ENCODE measurements at regions not wholly inside any gene's neighbourhood (a gene's known extent, or its start where the extent isn't known, plus 50 kb on each side); places are given as distances from the start of the nearest gene placed in this dataset.
"Not testable (repeated sequence)": the region's sequence is repeated elsewhere in the genome, so short reads cannot be mapped to it uniquely, and the experiment has no call there.

- peaks cover 58% of the 10 kb centered on the region for H3K4me1 Mint-ChIP-seq (ENCODE audit: low read depth)
- intact Hi-C loops (cut with micrococcal nuclease): loop anchor here (10.0 kb wide), 1 partner anchor 162 kb away; no protein-coding TSS in a partner anchor
- H3K9me3 Mint-ChIP-seq: no peaks in the 10 kb centered on the region
- peaks cover 89% of the 10 kb centered on the region for H3K36me3 Mint-ChIP-seq (ENCODE audit: low read depth)
- no peak overlapping the region for H3K4me3 Mint-ChIP-seq
- H3K27ac Mint-ChIP-seq: peak overlapping the region; percentile 74
- H3K27me3 Mint-ChIP-seq: no peaks in the 10 kb centered on the region
Measured at GRCh38 chr17:64772845-64773299, 110.8 kb upstream of the SMURF2 start.

GRCh38 chr17:64771980-64772844 is 110.1 kb upstream of the SMURF2 start:
- intact Hi-C loops (cut with micrococcal nuclease): loop anchor here (10.0 kb wide), 1 partner anchor 163 kb away; no protein-coding TSS in a partner anchor
- H3K27ac Mint-ChIP-seq: peak overlapping the region; percentile 74
- H3K4me1 Mint-ChIP-seq (ENCODE audit: low read depth): peaks cover 58% of the 10 kb centered on the region
- no peaks in the 10 kb centered on the region for H3K27me3 Mint-ChIP-seq
- H3K4me3 Mint-ChIP-seq: no peak overlapping the region
- no peaks in the 10 kb centered on the region for H3K9me3 Mint-ChIP-seq
- H3K36me3 Mint-ChIP-seq (ENCODE audit: low read depth): peaks cover 89% of the 10 kb centered on the region

- H3K27ac Mint-ChIP-seq: peak overlapping the region; percentile 33
- H3K27me3 Mint-ChIP-seq: no peaks in the 10 kb centered on the region
- H3K4me1 Mint-ChIP-seq (ENCODE audit: low read depth): peaks cover 47% of the 10 kb centered on the region
- intact Hi-C loops (cut with micrococcal nuclease): loop anchor here (10.0 kb wide), 1 partner anchor 165 kb away; no protein-coding TSS in a partner anchor
- H3K4me3 Mint-ChIP-seq: no peak overlapping the region
- H3K36me3 Mint-ChIP-seq (ENCODE audit: low read depth): peaks cover 90% of the 10 kb centered on the region
- H3K9me3 Mint-ChIP-seq: no peaks in the 10 kb centered on the region
Measured at GRCh38 chr17:64769712-64770111, 107.6 kb upstream of the SMURF2 start.

DNA sequence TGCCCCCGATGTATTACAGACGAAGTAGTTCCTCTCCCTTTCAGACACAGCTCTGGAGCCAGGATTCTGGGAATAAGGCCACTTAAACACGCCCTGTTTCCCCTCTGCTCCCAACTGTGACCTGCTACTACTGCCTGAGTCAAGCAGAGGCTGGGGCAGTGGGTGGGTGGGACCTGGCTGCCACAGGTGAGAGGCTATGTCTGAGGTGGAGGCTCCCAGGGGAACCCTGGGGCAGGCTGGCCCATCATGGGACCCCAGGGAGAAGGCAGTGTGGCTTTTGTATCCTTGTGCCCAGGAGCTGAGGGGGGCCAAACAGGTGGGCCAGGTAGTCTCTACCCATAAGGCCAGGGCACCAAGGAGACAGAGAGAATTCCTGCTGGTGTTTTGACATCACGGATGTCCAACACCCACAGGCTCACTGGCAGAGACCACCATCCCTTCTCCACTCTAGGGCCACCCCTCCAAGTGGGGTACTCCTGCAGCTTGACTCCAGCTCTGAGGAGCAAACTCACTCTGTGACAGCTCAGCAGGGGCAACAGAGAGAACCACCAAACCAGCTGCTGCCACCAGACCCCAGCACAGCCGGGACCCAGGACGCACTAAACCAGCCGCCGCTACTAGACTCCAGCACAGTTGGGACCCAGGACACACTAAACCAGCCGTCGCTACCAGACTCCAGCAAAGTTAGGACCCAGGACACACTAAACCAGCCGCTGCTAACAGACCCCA is 105.3 kb upstream of the SMURF2 start:
- Mint-ChIP-seq H3K36me3 (ENCODE audit: low read depth) (peaks cover 93% of the 10 kb centered on the region), H3K4me1 (ENCODE audit: low read depth) (peaks cover 31% of the 10 kb centered on the region)

DNA sequence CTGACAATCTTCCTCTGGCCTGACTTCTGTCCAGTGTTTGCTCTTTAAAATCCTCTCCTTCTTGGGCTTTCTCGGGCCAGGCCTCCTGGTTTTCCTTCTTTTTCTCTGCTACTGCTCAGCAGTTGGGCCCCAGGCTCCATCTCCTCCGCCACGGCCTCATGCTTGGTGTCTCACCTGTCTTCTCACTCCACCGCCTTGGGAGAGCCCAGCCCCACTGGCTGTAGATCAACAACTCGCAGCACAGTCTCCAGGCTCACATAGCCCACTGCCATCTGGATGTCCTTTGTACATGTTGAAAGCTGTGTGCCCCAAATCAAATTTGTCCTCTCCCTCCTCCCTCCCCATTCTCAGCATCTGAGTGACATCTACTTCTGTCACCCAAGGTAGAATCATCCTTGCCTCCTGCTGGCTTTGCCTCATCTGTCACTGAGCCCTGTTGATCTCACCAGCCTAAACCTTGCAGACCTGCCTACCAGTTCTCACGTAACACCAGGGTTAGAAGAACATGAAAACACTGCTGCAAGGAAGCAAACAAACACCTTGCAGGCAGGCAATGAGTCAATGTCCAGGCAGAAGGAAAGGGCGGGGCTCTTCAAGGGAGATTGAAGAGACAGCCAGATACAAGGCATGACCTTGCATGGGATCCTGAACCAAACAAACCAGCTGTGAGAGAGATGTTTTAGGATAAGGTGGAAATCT is 103.2 kb upstream of the SMURF2 start:
- Mint-ChIP-seq H3K4me3 (no peak overlapping the region), H3K9me3 (no peaks in the 10 kb centered on the region), H3K27ac (peak overlapping the region; percentile 31)

More for the DNA sequence above, 105.3 kb upstream of the SMURF2 start:
- Mint-ChIP-seq H3K27ac (no peak overlapping the region), H3K27me3 (no peaks in the 10 kb centered on the region), H3K4me3 (no peak overlapping the region), H3K9me3 (no peaks in the 10 kb centered on the region)
- intact Hi-C loops (cut with micrococcal nuclease): no loop called here

GRCh38 chr17:64750891-64751677 is 89.0 kb upstream of the SMURF2 start:
- Mint-ChIP-seq H3K4me1 (ENCODE audit: low read depth) (no peaks in the 10 kb centered on the region), H3K27me3 (no peaks in the 10 kb centered on the region), H3K9me3 (no peaks in the 10 kb centered on the region), H3K36me3 (ENCODE audit: low read depth) (peaks cover 96% of the 10 kb centered on the region), H3K27ac (no peak overlapping the region), H3K4me3 (no peak overlapping the region)
- intact Hi-C loops (cut with micrococcal nuclease): no loop called here

More for the DNA sequence above, 103.2 kb upstream of the SMURF2 start:
- Mint-ChIP-seq H3K4me1 (ENCODE audit: low read depth) (peaks cover 25% of the 10 kb centered on the region), H3K27me3 (no peaks in the 10 kb centered on the region), H3K36me3 (ENCODE audit: low read depth) (peaks cover 93% of the 10 kb centered on the region)
- intact Hi-C loops (cut with micrococcal nuclease): no loop called here

GRCh38 chr17:64750478-64750877 is 88.4 kb upstream of the SMURF2 start:
- H3K4me1 Mint-ChIP-seq (ENCODE audit: low read depth): no peaks in the 10 kb centered on the region
- no peaks in the 10 kb centered on the region for H3K9me3 Mint-ChIP-seq
- H3K36me3 Mint-ChIP-seq (ENCODE audit: low read depth): peaks cover 90% of the 10 kb centered on the region
- intact Hi-C loops (cut with micrococcal nuclease): no loop called here
- no peak overlapping the region for H3K4me3 Mint-ChIP-seq
- H3K27ac Mint-ChIP-seq: no peak overlapping the region
- H3K27me3 Mint-ChIP-seq: no peaks in the 10 kb centered on the region

GRCh38 chr17:64749306-64749705 is 87.2 kb upstream of the SMURF2 start:
- H3K9me3 Mint-ChIP-seq: no peaks in the 10 kb centered on the region
- no peak overlapping the region for H3K27ac Mint-ChIP-seq
- intact Hi-C loops (cut with micrococcal nuclease): loop anchor here (5.0 kb wide), 1 partner anchor 87 kb away; the partner anchor contains the start of gene SMURF2
- no peaks in the 10 kb centered on the region for H3K27me3 Mint-ChIP-seq
- no peak overlapping the region for H3K4me3 Mint-ChIP-seq
- H3K36me3 Mint-ChIP-seq (ENCODE audit: low read depth): peaks cover 83% of the 10 kb centered on the region
- no peaks in the 10 kb centered on the region for H3K4me1 Mint-ChIP-seq (ENCODE audit: low read depth)

GRCh38 chr17:64747938-64748540 is 85.9 kb upstream of the SMURF2 start:
- no peaks in the 10 kb centered on the region for H3K27me3 Mint-ChIP-seq
- intact Hi-C loops (cut with micrococcal nuclease): loop anchor here (5.0 kb wide), 1 partner anchor 86 kb away; the partner anchor contains the start of gene SMURF2
- no peaks in the 10 kb centered on the region for H3K9me3 Mint-ChIP-seq
- no peak overlapping the region for H3K4me3 Mint-ChIP-seq
- H3K27ac Mint-ChIP-seq: peak overlapping the region; percentile 7
- H3K4me1 Mint-ChIP-seq (ENCODE audit: low read depth): no peaks in the 10 kb centered on the region
- H3K36me3 Mint-ChIP-seq (ENCODE audit: low read depth): peaks cover 73% of the 10 kb centered on the region

DNA sequence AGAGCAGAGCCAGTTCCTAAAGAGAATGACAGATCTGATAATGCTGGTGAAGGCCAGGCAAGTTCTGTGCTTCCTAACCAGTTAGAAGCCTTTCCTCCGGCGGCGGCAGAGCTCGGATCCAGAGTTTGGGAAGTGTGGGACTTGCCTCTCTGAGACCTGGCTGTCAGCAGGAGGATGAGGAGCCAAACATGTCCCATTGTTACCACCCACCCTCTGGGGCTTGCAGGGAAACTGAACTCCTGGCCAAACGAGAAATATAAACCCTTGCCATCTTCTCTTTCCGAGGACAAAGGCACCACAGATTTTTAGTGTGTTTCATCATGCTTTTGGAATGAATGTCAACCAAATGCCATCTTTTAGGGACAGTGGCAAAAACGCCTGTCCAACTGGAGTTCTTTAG is 80.2 kb upstream of the SMURF2 start:
- Mint-ChIP-seq H3K9me3 (no peaks in the 10 kb centered on the region), H3K27me3 (no peaks in the 10 kb centered on the region), H3K4me3 (no peak overlapping the region), H3K4me1 (ENCODE audit: low read depth) (peaks cover 29% of the 10 kb centered on the region), H3K27ac (peak overlapping the region; percentile 79), H3K36me3 (ENCODE audit: low read depth) (peaks cover 39% of the 10 kb centered on the region)
- intact Hi-C loops (cut with micrococcal nuclease): no loop called here

GRCh38 chr17:64741916-64742315 is 79.8 kb upstream of the SMURF2 start:
- H3K4me3 Mint-ChIP-seq; intact Hi-C loops (cut with micrococcal nuclease); H3K9me3 Mint-ChIP-seq; H3K27me3 Mint-ChIP-seq: not testable (repeated sequence)
- peaks cover 33% of the 10 kb centered on the region for H3K4me1 Mint-ChIP-seq (ENCODE audit: low read depth)
- H3K36me3 Mint-ChIP-seq (ENCODE audit: low read depth): peaks cover 39% of the 10 kb centered on the region
- H3K27ac Mint-ChIP-seq: peak overlapping the region; percentile 79

GRCh38 chr17:64741038-64741641 is 79.0 kb upstream of the SMURF2 start:
- no peaks in the 10 kb centered on the region for H3K27me3 Mint-ChIP-seq
- intact Hi-C loops (cut with micrococcal nuclease): no loop called here
- H3K9me3 Mint-ChIP-seq: no peaks in the 10 kb centered on the region
- H3K4me1 Mint-ChIP-seq (ENCODE audit: low read depth): peaks cover 37% of the 10 kb centered on the region
- H3K27ac Mint-ChIP-seq: peak overlapping the region; percentile 79
- H3K36me3 Mint-ChIP-seq (ENCODE audit: low read depth): peaks cover 38% of the 10 kb centered on the region
- no peak overlapping the region for H3K4me3 Mint-ChIP-seq

All from dendritic cell treated with granulocyte-macrophage colony-stimulating factor and Interleukin-4, amounts not matched to agents 40 ng/mL and 50 ng/mL, for 4 days (primary cell).